SK-N-SH (cell line): ENCODE measurements at regions not wholly inside any gene's neighbourhood (a gene's known extent, or its start where the extent isn't known, plus 50 kb on each side); places are given as distances from the start of the nearest gene placed in this dataset.

ENCODE experiments used
- CTCF ChIA-PET: fragments of 300-600, 350-600 bp; formaldehyde crosslinking; extraction: SDS; loops from one replicate; lab custom pipeline; 2021; lab: Yijun Ruan, JAX
- POLR2A ChIA-PET: fragments of 350-600 bp; sonication (Branson Sonifier 250); formaldehyde crosslinking; extraction: SDS; loops from one replicate; lab custom pipeline; 2020; ENCODE audit warnings: antibody characterized with exemption, inconsistent platforms; lab: Yijun Ruan, JAX
- DNase-seq: peaks from one replicate; pipeline ENCODE4 v3.0.0; 2012
- H2AFZ ChIP-seq: fragments of 200-600 bp; sonication (generic); 2 replicates; pipeline ENCODE4 v1.8.1; 2016; ENCODE audit warnings: antibody characterized with exemption, mild to moderate bottlenecking, low read depth
- H3F3A ChIP-seq: fragments of 200-600 bp; sonication (generic); replicated peaks from 2 replicates; pipeline ENCODE3; 2016; ENCODE audit warnings: antibody characterized with exemption, mild to moderate bottlenecking; ENCODE audit not compliant: insufficient read depth
- H3K27ac ChIP-seq, 2 experiments: fragments of 200-500 bp in 1 of 2; fragments of 200-600 bp in 1 of 2; sonication (Bioruptor generic) in 1 of 2; sonication (generic), shearing (Covaris generic) in 1 of 2; 2 replicates each; pipeline versions ENCODE4 v1.5.1 to v1.6.1; 2014 to 2016; ENCODE audit warnings: low read depth in 2 of 2, inconsistent platforms in 1 of 2, low read length in 1 of 2, mild to moderate bottlenecking in 1 of 2, mixed read lengths in 1 of 2
- H3K27me3 ChIP-seq: fragments of 200-600 bp; sonication (generic), shearing (Covaris generic); 2 replicates; pipeline ENCODE4 v1.6.1; 2016; ENCODE audit warnings: mixed run types; ENCODE audit not compliant: insufficient read depth
- H3K36me3 ChIP-seq, 2 experiments: fragments of 200-500 bp in 1 of 2; fragments of 200-600 bp in 1 of 2; sonication (Bioruptor generic) in 1 of 2; sonication (generic) in 1 of 2; replicated peaks in 1 of 2; 2 replicates each; pipeline versions ENCODE3 to v1.5.1; 2014 to 2016; ENCODE audit warnings: low read length in 1 of 2, mild to moderate bottlenecking in 1 of 2; ENCODE audit not compliant: insufficient read depth in 2 of 2, control insufficient read depth in 1 of 2
- H3K4me1 ChIP-seq, 2 experiments: fragments of 200-500 bp in 1 of 2; fragments of 200-600 bp in 1 of 2; sonication (Bioruptor generic) in 1 of 2; sonication (generic), shearing (Covaris generic) in 1 of 2; 2 replicates each; pipeline versions ENCODE4 v1.5.1 to v1.6.1; 2014 to 2016; ENCODE audit warnings: low read depth in 1 of 2, low read length in 1 of 2, mixed run types in 1 of 2; ENCODE audit not compliant: insufficient read depth in 2 of 2, control insufficient read depth in 1 of 2
- H3K4me2 ChIP-seq: fragments of 200-600 bp; sonication (generic), shearing (Covaris generic); 2 replicates; pipeline ENCODE4 v1.6.1; 2017; ENCODE audit warnings: mixed run types
- H3K4me3 ChIP-seq, 2 experiments: fragments of 200-500 bp in 1 of 2; fragments of 200-600 bp in 1 of 2; sonication (Bioruptor generic) in 1 of 2; sonication (generic), shearing (Covaris generic) in 1 of 2; 2 replicates each; pipeline versions ENCODE4 v1.5.1 to v1.8.1; 2014 to 2016; ENCODE audit warnings: low read depth in 2 of 2, inconsistent platforms in 1 of 2, low read length in 1 of 2, mild to moderate bottlenecking in 1 of 2, mixed read lengths in 1 of 2, moderate library complexity in 1 of 2
- H3K79me2 ChIP-seq: fragments of 200-600 bp; sonication (generic); 2 replicates; pipeline ENCODE4 v1.8.1; 2017; ENCODE audit warnings: mild to moderate bottlenecking; ENCODE audit not compliant: insufficient read depth
- H3K9ac ChIP-seq: fragments of 200-600 bp; sonication (generic); 2 replicates; pipeline ENCODE4 v1.6.1; 2017; ENCODE audit warnings: mixed run types
- H3K9me2 ChIP-seq: fragments of 200-600 bp; sonication (generic); 2 replicates; pipeline ENCODE4 v1.6.1; 2017; ENCODE audit warnings: mixed run types
- H3K9me3 ChIP-seq: fragments of 200-600 bp; sonication (generic); 2 replicates; pipeline ENCODE4 v1.6.1; 2017; ENCODE audit warnings: mixed run types, mild to moderate bottlenecking, moderate library complexity
- H4K20me1 ChIP-seq: fragments of 200-600 bp; sonication (generic); 2 replicates; pipeline ENCODE4 v1.6.1; 2017; ENCODE audit warnings: mild to moderate bottlenecking, mixed run types; ENCODE audit not compliant: insufficient read depth
- CHD2 ChIP-seq: fragments of 150-350 bp; IDR thresholded peaks from 2 replicates; pipeline ENCODE4 v1.6.1; 2018; ENCODE audit warnings: low read length; ENCODE audit not compliant: partially characterized antibody
- ELF1 ChIP-seq: IDR thresholded peaks from 2 replicates; pipeline ENCODE4 v1.4.0; 2012
- GABPA ChIP-seq: IDR thresholded peaks from 2 replicates; pipeline ENCODE4 v1.4.0; 2012; ENCODE audit warnings: low read depth, mild to moderate bottlenecking
- JUND ChIP-seq: IDR thresholded peaks from 2 replicates; pipeline ENCODE4 v1.4.0; 2012
- MXI1 ChIP-seq: IDR thresholded peaks from 2 replicates; pipeline ENCODE4 v1.6.1; 2012; ENCODE audit warnings: mild to moderate bottlenecking, low read depth, low read length, improper control_type of control experiment
- POLR2AphosphoS5 ChIP-seq: IDR thresholded peaks from 2 replicates; pipeline ENCODE4 v1.6.1; 2012; ENCODE audit warnings: low read depth, low read length
- RAD21 ChIP-seq: IDR thresholded peaks from 2 replicates; pipeline ENCODE4 v1.6.1; 2012; ENCODE audit warnings: mild to moderate bottlenecking, low read length
- REST ChIP-seq: IDR thresholded peaks from 2 replicates; pipeline ENCODE4 v1.6.1; 2012; ENCODE audit warnings: mild to moderate bottlenecking, low read depth, low read length, moderate library complexity
- SMC3 ChIP-seq: IDR thresholded peaks from 2 replicates; pipeline ENCODE4 v1.6.1; 2012; ENCODE audit warnings: low read depth, low read length, improper control_type of control experiment
- TAF1 ChIP-seq: IDR thresholded peaks from 2 replicates; pipeline ENCODE4 v1.6.1; 2012; ENCODE audit warnings: low read depth, mild to moderate bottlenecking, low read length, moderate library complexity, borderline replicate concordance
- TEAD4 ChIP-seq: IDR thresholded peaks from 2 replicates; pipeline ENCODE4 v1.4.0; 2012; ENCODE audit warnings: mild to moderate bottlenecking, borderline replicate concordance; ENCODE audit not compliant: insufficient read depth
- USF1 ChIP-seq: IDR thresholded peaks from 2 replicates; pipeline ENCODE4 v1.4.0; 2012; ENCODE audit warnings: low read depth, borderline replicate concordance
- YY1 ChIP-seq: IDR thresholded peaks from 2 replicates; pipeline ENCODE4 v1.4.0; 2012; ENCODE audit warnings: low read depth, mild to moderate bottlenecking
- ZBTB33 ChIP-seq: IDR thresholded peaks from 2 replicates; pipeline ENCODE4 v1.4.0; 2012; ENCODE audit warnings: low read depth, borderline replicate concordance

- Histone ChIP-seq H3K4me2 (no peak overlapping the region), H3F3A (no peaks in the 10 kb centered on the region), H2AFZ (no peak overlapping the region), H3K27me3 (no peaks in the 10 kb centered on the region), H3K27ac (no peak overlapping the region), H4K20me1 (no peaks in the 10 kb centered on the region), H3K9ac (no peak overlapping the region), H3K79me2 (no peaks in the 10 kb centered on the region), H3K9me3 (no peaks in the 10 kb centered on the region), H3K9me2 (no peaks in the 10 kb centered on the region), H3K4me3 (no peak overlapping the region), H3K36me3 (no peaks in the 10 kb centered on the region), H3K4me1 (peaks cover 8% of the 10 kb centered on the region in 2 experiments; a peak in 3 of 4 replicates)
- no peak for DNase-seq
- ChIA-PET CTCF (interaction anchor here (1.2 to 2.8 kb wide), 3 partner anchors 11 to 580 kb away, joined by 3 to 12 read pairs (median 10); no protein-coding TSS in a partner anchor), POLR2A (no interaction called here)
- TF ChIP-seq CHD2 = no peak
- TF ChIP-seq USF1 = no peak
- no peak for TF ChIP-seq POLR2AphosphoS5
- no peak for TF ChIP-seq MXI1
- no peak for TF ChIP-seq REST
- no peak for TF ChIP-seq TEAD4
- TF ChIP-seq TAF1 = no peak
- TF ChIP-seq YY1 = no peak
- no peak for TF ChIP-seq GABPA
- no peak for TF ChIP-seq SMC3
- no peak for TF ChIP-seq ELF1
- no peak for TF ChIP-seq JUND
- no peak for TF ChIP-seq ZBTB33
- TF ChIP-seq RAD21 = no peak
These were observed 95.1 kb upstream of the CCDC71L start for GRCh38 chr7:106756071-106756470.
